Spleen (tissue), 11 donors: ENCODE measurements at regions not wholly inside any gene's neighbourhood (a gene's known extent, or its start where the extent isn't known, plus 50 kb on each side); places are given as distances from the start of the nearest gene placed in this dataset.

Experiments
- DNase-seq: peaks from one replicate; pipeline ENCODE4 v3.0.0-alpha.2; 2020
- H3K27ac ChIP-seq, 8 donors: fragments of 200-600 bp; sonication (generic) in 7 of 8; 1 replicate in 4 of 8; 2 replicates in 4 of 8; pipeline versions ENCODE4 v1.5.0 to v1.8.0; 2016 to 2021; ENCODE audit warnings: inconsistent platforms in 4 of 8, mild to moderate bottlenecking in 4 of 8, moderate library complexity in 1 of 8
- H3K27me3 ChIP-seq, 7 donors: fragments of 200-600 bp; sonication (generic) in 6 of 7; replicated peaks in 1 of 7; 1 replicate in 4 of 7; 2 replicates in 3 of 7; pipeline versions ENCODE4 v1.5.0 to v1.8.0; 2016 to 2021; ENCODE audit warnings: inconsistent platforms in 3 of 7, mild to moderate bottlenecking in 1 of 7
- H3K36me3 ChIP-seq, 6 donors: fragments of 200-600 bp; sonication (generic) in 5 of 6; 1 replicate in 4 of 6; 2 replicates in 2 of 6; pipeline versions ENCODE4 v1.5.0 to v1.8.0; 2016 to 2021; ENCODE audit warnings: inconsistent platforms in 2 of 6
- H3K4me1 ChIP-seq, 6 donors: fragments of 200-600 bp; sonication (generic) in 5 of 6; 1 replicate in 3 of 6; 2 replicates in 3 of 6; pipeline versions ENCODE4 v1.5.0 to v1.8.0; 2016 to 2021; ENCODE audit warnings: inconsistent platforms in 3 of 6
- H3K4me3 ChIP-seq, 8 donors: fragments of 200-600 bp; sonication (generic) in 7 of 8; 1 replicate in 4 of 8; 2 replicates in 4 of 8; pipeline versions ENCODE4 v1.5.0 to v1.8.0; 2016 to 2021; ENCODE audit warnings: inconsistent platforms in 4 of 8, mild to moderate bottlenecking in 4 of 8, moderate library complexity in 2 of 8
- H3K9me3 ChIP-seq, 8 donors: fragments of 200-600 bp; sonication (generic) in 7 of 8; 1 replicate in 4 of 8; 2 replicates in 4 of 8; pipeline versions ENCODE4 v1.5.0 to v1.8.0; 2016 to 2021; ENCODE audit warnings: inconsistent platforms in 4 of 8
- POLR2A ChIP-seq, 3 donors: fragments of 450-650 bp; IDR thresholded peaks; one replicate each; pipeline ENCODE4 v1.5.1; 2017; ENCODE audit warnings: antibody characterized with exemption in 3 of 3, mild to moderate bottlenecking in 1 of 3
- POLR2AphosphoS5 ChIP-seq, 3 donors: sonication (generic); formaldehyde crosslinking; IDR thresholded peaks; one replicate each; pipeline ENCODE4 v1.5.1; 2017; ENCODE audit warnings: antibody characterized with exemption in 3 of 3
- WGBS, 5 donors: extraction: QIAGEN DNeasy Blood & Tissue Kit in 3 of 5; methylation state at CpG; one replicate each; pipeline versions ENCODE4 v1.1.5 to v1.1.7; 2013 to 2018; 5-methylcytosine and 5-hydroxymethylcytosine counted together
- intact Hi-C: fragments of 100-400 bp; cut with DNase I; formaldehyde crosslinking; loops from one replicate; pipeline ENCODE4 v1.15.0; 2023; ENCODE audit warnings: low total_unique reads
- TF ChIP-seq, protein P1 (sequence below), 11 experiments: fragments of 200-600 bp in 7 of 11; fragments of 450-650 bp in 4 of 11; sonication (generic) in 4 of 11; IDR thresholded peaks in 8 of 11; conservative IDR thresholded peaks in 3 of 11; 1 replicate in 7 of 11; 2 replicates in 4 of 11; pipeline versions ENCODE4 v1.4.0 to v1.8.0; 2016 to 2021; ENCODE audit warnings: antibody characterized with exemption in 11 of 11, inconsistent platforms in 4 of 11, mild to moderate bottlenecking in 1 of 11
- donor health status: healthy with polysubstance abuse.
- donor health status: DM: no; HTN: no; CAD: no; lungs with moderate emphysema.
- donor health status: DM: no; HTN: no; CAD: no.
- donor health status: Bipolar disorder and iron deficiency.
- donor health status: healthy.
- donor health status: DM: no; HTN: no; CAD: no.
- donor health status: DM: yes; HTN: yes; CAD: no.

GRCh38 chr10:113252650-113253618, 299.9 kb upstream of the HABP2 start:
- intact Hi-C loops: no loop called here
- Histone ChIP-seq H3K27me3 (peaks cover 0 to 6% (median 0%) of the 10 kb centered on the region in 7 donors), H3K36me3 (no peaks in the 10 kb centered on the region), H3K9me3 (no peaks in the 10 kb centered on the region), H3K4me1 (no peaks in the 10 kb centered on the region), H3K27ac (no peak overlapping the region), H3K4me3 (no peak overlapping the region)
- TF ChIP-seq, protein P1, sequence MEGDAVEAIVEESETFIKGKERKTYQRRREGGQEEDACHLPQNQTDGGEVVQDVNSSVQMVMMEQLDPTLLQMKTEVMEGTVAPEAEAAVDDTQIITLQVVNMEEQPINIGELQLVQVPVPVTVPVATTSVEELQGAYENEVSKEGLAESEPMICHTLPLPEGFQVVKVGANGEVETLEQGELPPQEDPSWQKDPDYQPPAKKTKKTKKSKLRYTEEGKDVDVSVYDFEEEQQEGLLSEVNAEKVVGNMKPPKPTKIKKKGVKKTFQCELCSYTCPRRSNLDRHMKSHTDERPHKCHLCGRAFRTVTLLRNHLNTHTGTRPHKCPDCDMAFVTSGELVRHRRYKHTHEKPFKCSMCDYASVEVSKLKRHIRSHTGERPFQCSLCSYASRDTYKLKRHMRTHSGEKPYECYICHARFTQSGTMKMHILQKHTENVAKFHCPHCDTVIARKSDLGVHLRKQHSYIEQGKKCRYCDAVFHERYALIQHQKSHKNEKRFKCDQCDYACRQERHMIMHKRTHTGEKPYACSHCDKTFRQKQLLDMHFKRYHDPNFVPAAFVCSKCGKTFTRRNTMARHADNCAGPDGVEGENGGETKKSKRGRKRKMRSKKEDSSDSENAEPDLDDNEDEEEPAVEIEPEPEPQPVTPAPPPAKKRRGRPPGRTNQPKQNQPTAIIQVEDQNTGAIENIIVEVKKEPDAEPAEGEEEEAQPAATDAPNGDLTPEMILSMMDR (IDR thresholded peaks at IDR 0.05 in 8 of 11, conservative IDR thresholded peaks at IDR 0.05 in 3 of 11): no peak
- TF ChIP-seq POLR2AphosphoS5 (IDR thresholded peaks at IDR 0.05) (no peak), POLR2A (IDR thresholded peaks at IDR 0.05) (no peak)
- DNase-seq: no peak
- 66 to 79% (median 70%) methylated on average over 10 of the region's 10 CpGs for WGBS, 5 donors

GRCh38 chr10:113259576-113260226, 293.2 kb upstream of the HABP2 start:
- H3K4me3 ChIP-seq: no peak overlapping the region
- H3K4me1 ChIP-seq: no peaks in the 10 kb centered on the region
- H3K27ac ChIP-seq: no peak overlapping the region
- no peak for DNase-seq
- peaks cover 0 to 35% (median 0%) of the 10 kb centered on the region in 7 donors for H3K27me3 ChIP-seq
- no peaks in the 10 kb centered on the region for H3K36me3 ChIP-seq
- intact Hi-C loops: no loop called here
- 86 to 90% (median 87%) methylated on average over 16 of the region's 16 CpGs for WGBS, 5 donors
- TF ChIP-seq POLR2AphosphoS5 (IDR thresholded peaks at IDR 0.05): no peak
- TF ChIP-seq, protein P1 (IDR thresholded peaks at IDR 0.05 in 8 of 11, conservative IDR thresholded peaks at IDR 0.05 in 3 of 11): no peak
- no peak for TF ChIP-seq POLR2A (IDR thresholded peaks at IDR 0.05)
- no peaks in the 10 kb centered on the region for H3K9me3 ChIP-seq

DNA sequence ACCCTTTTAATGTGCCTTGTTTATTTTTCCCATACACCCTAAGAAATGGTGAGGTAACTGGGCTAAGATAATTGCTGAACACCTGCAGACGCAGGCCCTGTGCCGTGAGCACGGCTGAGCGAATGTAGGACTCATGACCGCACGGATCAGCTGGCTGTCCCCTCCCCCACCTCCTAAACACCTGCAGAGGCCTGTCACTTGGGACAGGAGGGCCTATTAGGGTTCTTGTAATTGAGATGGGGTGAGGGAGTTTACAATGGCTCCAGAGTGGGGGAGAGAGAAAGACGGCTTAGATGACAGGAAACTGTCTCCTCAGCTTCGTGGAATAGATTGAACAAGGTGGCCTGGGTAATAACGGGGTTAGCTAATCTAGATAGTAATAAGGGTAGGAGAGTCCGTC, 291.7 kb upstream of the HABP2 start:
- WGBS, 5 donors: 50 to 82% (median 77%) methylated on average over 10 of the region's 10 CpGs
- Histone ChIP-seq H3K4me3 (no peak overlapping the region), H3K27ac (no peak overlapping the region), H3K36me3 (no peaks in the 10 kb centered on the region), H3K4me1 (no peaks in the 10 kb centered on the region), H3K27me3 (peaks cover 0 to 35% (median 0%) of the 10 kb centered on the region in 7 donors), H3K9me3 (no peaks in the 10 kb centered on the region)
- intact Hi-C loops: no loop called here
- DNase-seq: no peak
- TF ChIP-seq POLR2AphosphoS5 (IDR thresholded peaks at IDR 0.05) (no peak), POLR2A (IDR thresholded peaks at IDR 0.05) (no peak)
- TF ChIP-seq, protein P1 (IDR thresholded peaks at IDR 0.05 in 8 of 11, conservative IDR thresholded peaks at IDR 0.05 in 3 of 11): no peak

DNA sequence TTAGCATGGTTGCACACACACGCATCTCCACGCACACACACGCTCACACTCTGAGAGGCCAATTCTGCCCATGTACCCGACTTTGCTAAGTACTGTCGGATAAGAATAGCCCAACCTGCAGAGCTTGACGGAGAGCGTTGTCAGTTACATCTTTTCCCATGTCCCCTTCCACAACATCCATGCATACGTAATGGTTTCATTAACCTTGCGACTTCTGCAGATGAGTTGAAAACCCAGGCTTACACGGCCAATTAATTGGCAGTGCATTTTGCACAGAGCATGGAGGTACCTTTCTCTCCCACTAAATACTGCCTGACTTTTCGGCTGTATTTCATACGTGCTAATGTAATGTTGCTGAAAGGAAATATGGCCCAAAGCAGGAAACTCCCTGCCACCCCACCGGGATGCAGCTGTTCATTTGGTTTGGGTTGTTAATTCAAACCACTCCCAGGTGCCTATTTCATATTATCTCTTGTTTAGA, 291.2 kb upstream of the HABP2 start:
- intact Hi-C loops: no loop called here
- H3K27me3 ChIP-seq: peaks cover 0 to 35% (median 0%) of the 10 kb centered on the region in 7 donors
- TF ChIP-seq POLR2AphosphoS5 (IDR thresholded peaks at IDR 0.05) (no peak), POLR2A (IDR thresholded peaks at IDR 0.05) (no peak)
- TF ChIP-seq, protein P1 (IDR thresholded peaks at IDR 0.05 in 8 of 11, conservative IDR thresholded peaks at IDR 0.05 in 3 of 11): no peak
- WGBS, 5 donors: 55 to 73% (median 67%) methylated on average over 13 of the region's 13 CpGs
- no peaks in the 10 kb centered on the region for H3K4me1 ChIP-seq
- H3K36me3 ChIP-seq: no peaks in the 10 kb centered on the region
- DNase-seq: no peak
- H3K27ac ChIP-seq: no peak overlapping the region
- H3K9me3 ChIP-seq: no peaks in the 10 kb centered on the region
- no peak overlapping the region for H3K4me3 ChIP-seq
